ENCODE measurements at regions not wholly inside any gene's neighbourhood (a gene's known extent, or its start where the extent isn't known, plus 50 kb on each side); places are given as distances from the start of the nearest gene placed in this dataset.

DNA sequence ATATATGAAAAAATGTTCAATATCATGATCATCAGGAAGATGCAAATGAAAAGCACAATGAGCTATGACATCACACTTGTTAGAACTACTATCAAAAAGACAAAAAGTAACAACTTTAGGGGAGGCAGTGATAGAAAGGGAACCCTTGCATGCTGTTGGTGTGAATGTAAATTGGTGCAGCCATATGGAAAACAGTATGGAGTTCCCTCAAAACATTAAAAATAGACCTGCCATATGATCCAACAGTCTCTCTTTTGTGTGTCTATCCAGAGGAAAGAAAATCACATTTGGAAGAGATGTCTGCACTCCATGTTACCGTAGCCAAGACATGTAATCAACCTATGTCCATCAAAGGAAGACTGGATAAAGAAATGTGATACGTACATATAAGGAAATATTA is 92.3 kb upstream of the ALKAL2 start:
- TF ChIP-seq, protein P1, sequence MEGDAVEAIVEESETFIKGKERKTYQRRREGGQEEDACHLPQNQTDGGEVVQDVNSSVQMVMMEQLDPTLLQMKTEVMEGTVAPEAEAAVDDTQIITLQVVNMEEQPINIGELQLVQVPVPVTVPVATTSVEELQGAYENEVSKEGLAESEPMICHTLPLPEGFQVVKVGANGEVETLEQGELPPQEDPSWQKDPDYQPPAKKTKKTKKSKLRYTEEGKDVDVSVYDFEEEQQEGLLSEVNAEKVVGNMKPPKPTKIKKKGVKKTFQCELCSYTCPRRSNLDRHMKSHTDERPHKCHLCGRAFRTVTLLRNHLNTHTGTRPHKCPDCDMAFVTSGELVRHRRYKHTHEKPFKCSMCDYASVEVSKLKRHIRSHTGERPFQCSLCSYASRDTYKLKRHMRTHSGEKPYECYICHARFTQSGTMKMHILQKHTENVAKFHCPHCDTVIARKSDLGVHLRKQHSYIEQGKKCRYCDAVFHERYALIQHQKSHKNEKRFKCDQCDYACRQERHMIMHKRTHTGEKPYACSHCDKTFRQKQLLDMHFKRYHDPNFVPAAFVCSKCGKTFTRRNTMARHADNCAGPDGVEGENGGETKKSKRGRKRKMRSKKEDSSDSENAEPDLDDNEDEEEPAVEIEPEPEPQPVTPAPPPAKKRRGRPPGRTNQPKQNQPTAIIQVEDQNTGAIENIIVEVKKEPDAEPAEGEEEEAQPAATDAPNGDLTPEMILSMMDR (IDR thresholded peaks at IDR 0.05), result no peak
- no peak for TF ChIP-seq POLR2A (IDR thresholded peaks at IDR 0.05)
